IPS-NIHi11 (cell line): ENCODE measurements at regions not wholly inside any gene's neighbourhood (a gene's known extent, or its start where the extent isn't known, plus 50 kb on each side); places are given as distances from the start of the nearest gene placed in this dataset.
"Not testable (repeated sequence)": the region's sequence is repeated elsewhere in the genome, so short reads cannot be mapped to it uniquely, and the experiment has no call there.

Source experiments
- DNase-seq: peaks from one replicate; pipeline ENCODE4 v3.0.0; 2012; ENCODE audit warnings: mixed read lengths, low spot score

- DNase-seq: no peak
Observed at GRCh38 chr2:43018179-43019024, 208.0 kb downstream of the ZFP36L2 start.

- no peak for DNase-seq
Observed at GRCh38 chr2:43013821-43014345, 212.5 kb downstream of the ZFP36L2 start.

DNA sequence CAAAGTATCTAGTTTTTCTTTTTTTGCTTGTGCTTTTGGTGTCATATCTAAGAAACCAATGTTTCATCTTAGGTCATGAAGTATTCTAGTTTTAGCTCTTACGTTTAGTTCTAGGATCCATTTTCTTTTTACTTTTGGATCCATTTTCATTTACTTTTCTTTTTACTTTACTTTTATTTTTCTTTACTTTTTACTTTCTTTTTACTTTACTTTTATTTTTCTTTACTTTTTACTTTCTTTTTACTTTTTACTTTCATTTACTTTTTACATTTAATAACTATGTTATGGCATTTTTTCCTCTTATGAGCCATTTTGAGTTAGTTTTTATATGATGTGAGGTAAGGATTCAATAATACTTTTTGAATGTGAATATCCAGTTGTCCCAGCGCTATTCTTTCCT is 213.4 kb downstream of the ZFP36L2 start:
- DNase-seq: no peak

DNA sequence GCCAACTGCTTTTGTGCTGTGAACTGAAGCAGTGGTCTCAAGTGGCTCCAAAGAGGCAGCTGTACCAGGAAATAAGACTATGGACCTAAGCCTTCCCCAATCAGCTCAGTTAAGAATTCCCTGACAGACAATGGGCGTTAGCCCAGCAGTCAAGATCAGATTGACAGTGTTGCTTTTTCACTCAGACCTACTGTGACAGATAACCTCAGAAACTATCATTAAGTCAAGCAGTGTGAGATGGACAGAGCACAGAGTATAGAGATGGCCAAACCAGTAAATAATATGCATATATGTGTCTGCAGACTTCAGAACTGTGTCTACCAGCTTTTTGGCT is 215.3 kb downstream of the ZFP36L2 start:
- DNase-seq: no peak

GRCh38 chr2:43010438-43011157 is 215.8 kb downstream of the ZFP36L2 start:
- DNase-seq: no peak

GRCh38 chr2:43009448-43009847 is 217.0 kb downstream of the ZFP36L2 start:
- DNase-seq: no peak

DNA sequence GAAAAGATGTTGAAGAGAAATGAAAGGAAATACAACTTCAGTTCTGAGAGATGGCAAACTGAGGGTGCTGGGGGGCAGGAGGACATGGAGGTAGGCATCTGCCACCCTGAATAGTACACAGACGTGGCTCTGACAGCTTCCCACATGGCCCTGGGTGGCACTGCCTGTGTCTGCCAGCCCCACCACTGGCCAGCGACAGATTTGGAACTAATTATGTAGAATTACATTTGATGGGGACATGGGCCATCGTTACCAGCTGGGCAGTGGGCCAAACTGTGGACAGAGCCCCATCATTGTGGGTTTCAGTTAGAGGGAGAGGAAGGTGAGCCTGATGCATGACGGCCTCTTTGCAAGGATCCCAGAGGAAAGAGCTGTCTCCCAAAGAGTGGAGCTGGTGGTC is 216.0 kb upstream of the HAAO start:
- DNase-seq: no peak

DNA sequence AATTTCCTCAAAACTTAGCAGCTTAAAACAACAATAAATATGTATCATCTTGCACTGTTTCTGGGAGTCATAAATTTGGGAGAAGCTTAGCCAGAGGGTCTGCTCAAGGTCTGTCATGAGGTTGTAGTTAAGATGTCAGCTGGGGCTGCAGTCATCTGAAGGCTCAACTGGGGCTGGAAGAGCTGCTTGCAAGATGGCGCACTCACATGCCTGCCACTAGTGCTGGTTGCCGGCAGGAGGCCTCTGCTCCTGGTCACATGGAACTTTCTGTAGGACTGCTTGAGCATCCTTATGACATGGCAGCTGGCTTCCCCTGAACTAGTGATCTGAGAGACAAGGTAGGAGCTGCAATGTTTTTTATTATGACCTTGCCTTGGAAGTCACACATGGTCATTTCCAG is 215.5 kb upstream of the HAAO start:
- no peak for DNase-seq

DNA sequence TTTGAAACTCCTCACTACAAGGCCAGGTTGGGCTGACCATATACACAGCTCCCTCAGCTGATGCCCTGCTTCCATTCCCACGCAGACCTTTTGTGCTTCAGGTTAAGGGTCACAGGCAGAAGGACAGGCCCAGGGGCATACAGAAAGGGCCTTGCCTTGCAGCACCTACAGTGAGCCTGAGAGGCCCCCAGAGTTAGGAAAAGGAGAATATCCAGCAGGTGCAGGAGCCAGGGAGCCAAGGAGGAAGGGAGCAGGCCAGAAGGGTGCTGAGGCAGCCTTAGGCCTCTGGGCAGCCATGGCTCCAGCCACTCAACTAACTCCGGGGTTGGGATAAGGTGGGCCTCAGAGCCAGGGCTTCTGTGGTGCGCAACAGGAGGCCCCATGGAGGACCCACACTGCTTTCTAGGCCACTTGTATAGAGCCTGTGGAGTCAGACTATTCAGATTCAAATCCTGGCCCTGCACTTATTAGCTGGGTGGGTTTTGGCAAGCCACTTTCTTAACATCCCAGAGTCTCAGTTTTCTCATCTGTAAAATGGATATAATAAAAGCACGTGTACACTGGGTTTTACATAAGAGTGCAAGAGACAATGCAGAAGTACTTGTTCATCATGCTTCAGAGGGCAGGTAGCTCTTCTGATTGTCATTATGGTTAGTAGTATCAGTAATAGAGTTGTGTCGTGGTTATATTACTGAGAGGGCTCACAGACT is 214.6 kb upstream of the HAAO start:
- no peak for DNase-seq

- no peak for DNase-seq
Observed at GRCh38 chr2:43005975-43006833, 213.8 kb upstream of the HAAO start.

GRCh38 chr2:43005245-43005974 is 213.0 kb upstream of the HAAO start:
- DNase-seq: peak; percentile 21

DNA sequence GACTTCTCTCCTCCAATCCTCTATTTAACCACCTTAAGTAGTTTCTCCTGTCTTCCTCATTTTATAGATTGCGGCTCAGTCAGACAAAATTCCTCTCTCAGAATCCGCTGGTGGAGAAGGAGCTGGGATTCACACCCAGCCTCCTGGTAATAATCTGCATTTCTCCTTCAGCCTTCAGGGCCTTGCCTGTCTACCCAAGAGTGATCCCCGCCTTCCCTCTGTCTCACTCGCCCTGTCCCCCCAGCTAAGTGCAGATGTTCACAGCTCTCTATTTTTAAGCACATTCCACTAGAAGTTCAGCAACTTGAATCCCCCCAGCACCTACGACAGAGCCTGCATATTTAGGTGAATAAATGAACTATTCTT is 212.5 kb upstream of the HAAO start:
- no peak for DNase-seq

DNA sequence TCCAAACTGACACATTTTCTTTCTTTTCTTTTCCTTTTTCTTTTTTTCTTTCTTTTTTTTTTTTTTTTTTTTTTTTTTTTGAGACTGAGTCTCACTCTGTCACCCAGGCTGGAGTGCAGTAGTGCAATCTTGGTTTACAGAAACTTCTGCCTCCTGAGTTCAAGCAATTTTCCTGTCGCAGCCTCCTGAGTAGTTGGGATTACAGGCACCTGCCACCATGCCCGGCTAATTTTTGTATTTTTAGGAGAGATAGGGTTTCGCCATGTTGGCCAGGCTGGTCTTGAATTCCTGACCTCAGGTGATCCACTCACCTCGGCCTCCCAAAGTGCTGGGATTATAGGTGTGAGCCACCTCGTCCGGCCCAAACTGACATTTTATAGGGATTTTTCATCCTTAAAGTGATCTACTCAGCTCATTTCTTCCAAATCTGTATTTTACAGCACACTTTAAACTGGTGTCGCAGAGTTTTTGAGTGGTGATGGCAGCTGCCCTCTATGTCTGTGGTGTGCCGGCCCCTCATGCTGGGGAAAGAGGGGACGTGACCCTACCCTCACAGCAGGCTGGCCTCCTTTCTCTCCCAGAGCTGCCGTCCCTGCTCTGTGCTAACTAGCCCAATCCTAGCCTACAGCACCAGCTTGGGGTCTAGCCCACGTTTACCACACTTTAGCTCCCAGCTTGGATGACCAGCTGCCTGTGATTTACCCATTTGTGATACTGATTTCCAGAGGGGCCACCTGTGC is 211.9 kb upstream of the HAAO start:
- DNase-seq: not testable (repeated sequence)

GRCh38 chr2:43003702-43004101 is 211.3 kb upstream of the HAAO start:
- DNase-seq: no peak

- DNase-seq: no peak
Observed at GRCh38 chr2:43001787-43002468, 209.5 kb upstream of the HAAO start.

DNA sequence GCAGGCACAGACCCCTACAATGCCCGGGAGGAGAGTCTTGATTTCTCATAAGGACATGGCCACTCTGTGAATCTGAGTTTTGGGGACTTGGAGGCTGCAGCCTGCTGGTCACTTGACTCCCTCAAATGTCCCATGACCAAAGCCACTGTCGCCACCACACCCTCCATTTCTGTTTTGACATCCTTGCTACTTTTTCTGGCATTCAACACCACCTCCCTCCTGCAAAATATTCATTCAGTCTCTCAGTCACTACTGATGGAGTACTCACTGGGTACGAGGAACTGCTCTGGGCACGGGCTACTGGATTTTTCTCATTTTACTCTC is 208.6 kb upstream of the HAAO start:
- DNase-seq: no peak

- no peak for DNase-seq
Observed at GRCh38 chr2:43000242-43001054, 208.1 kb upstream of the HAAO start.

- DNase-seq: no peak
Observed at GRCh38 chr2:42999856-43000241, 207.5 kb upstream of the HAAO start.

GRCh38 chr2:42999391-42999841 is 207.0 kb upstream of the HAAO start:
- no peak for DNase-seq
